22Rv1 (cell line): ENCODE measurements at regions not wholly inside any gene's neighbourhood (a gene's known extent, or its start where the extent isn't known, plus 50 kb on each side); places are given as distances from the start of the nearest gene placed in this dataset.

Source experiments
- H3K27ac ChIP-seq: fragments of 450-650 bp; 2 replicates; pipeline ENCODE4 v1.5.1; 2017
- CTCF ChIP-seq: fragments of 450-650 bp; IDR thresholded peaks from 2 replicates; pipeline ENCODE4 v1.5.1; 2017; ENCODE audit warnings: mild to moderate bottlenecking
- ZFX ChIP-seq: fragments of 450-650 bp; IDR thresholded peaks from 2 replicates; pipeline ENCODE4 v1.6.1; 2017; ENCODE audit warnings: antibody characterized with exemption, borderline replicate concordance

- TF ChIP-seq ZFX (no peak), CTCF (no peak)
Observed at GRCh38 chr5:111863801-111864200, 106.8 kb upstream of the NREP start.

DNA sequence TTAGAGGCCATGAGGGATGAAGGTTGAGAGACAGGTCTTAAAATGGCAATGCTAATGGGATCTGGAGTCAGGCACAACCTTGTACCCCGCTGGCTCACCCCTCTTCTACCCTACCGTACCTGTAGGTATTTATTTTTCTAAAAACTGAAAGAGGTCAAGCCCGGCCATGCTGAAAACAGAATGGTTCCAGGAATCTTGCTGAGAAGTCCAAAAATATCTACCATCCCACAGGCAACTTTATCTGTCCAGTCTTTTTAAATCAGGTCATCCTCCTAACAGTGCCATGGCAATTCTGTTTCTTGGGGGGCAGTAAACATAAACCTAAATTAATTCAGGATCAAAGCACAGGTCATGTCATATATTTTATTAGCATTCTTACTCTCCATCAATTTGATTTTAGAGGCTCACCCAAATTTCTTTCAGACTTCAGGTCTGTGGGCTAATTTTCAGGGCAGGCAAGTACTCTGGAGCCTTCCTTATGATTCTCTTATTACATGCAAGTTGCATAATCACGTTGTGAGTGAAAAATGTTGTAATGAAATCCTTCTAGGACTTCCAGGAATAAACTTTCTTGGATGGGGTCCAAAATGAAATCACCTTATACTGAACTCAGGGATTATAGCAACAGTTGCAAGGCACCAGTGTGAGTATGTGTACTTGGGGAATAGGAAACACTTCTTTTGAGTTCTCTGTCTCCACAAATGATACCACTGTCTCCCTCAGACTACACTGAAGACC is 102.7 kb upstream of the NREP start:
- no peak for TF ChIP-seq ZFX
- no peak for TF ChIP-seq CTCF
- H3K27ac ChIP-seq, result no peak overlapping the region

More at GRCh38 chr5:111863801-111864200, 106.8 kb upstream of the NREP start:
- no peak overlapping the region for H3K27ac ChIP-seq

DNA sequence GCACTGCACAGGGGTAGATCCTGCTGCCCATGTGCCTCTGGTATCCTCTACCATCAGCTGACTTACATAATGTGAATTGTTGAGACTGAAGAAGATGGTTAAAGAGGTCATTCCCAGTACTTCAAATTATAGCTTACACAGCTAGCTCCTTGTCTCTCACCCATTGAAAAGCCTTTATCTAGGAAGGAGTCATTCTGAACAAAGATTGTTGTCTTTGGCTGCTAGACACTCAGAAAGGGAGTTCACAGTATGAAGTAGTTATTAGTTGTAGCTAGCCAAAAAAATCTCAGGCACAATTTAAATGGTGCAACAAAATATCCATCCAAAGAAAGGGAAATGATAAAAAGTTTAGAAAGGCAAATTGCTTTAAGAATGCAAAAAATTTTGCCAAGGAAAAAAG is 102.0 kb upstream of the NREP start:
- TF ChIP-seq CTCF, result no peak
- TF ChIP-seq ZFX, result no peak
- no peak overlapping the region for H3K27ac ChIP-seq

- H3K27ac ChIP-seq, result no peak overlapping the region
- TF ChIP-seq ZFX (no peak), CTCF (no peak)
Observed at GRCh38 chr5:111857623-111858022, 100.6 kb upstream of the NREP start.

DNA sequence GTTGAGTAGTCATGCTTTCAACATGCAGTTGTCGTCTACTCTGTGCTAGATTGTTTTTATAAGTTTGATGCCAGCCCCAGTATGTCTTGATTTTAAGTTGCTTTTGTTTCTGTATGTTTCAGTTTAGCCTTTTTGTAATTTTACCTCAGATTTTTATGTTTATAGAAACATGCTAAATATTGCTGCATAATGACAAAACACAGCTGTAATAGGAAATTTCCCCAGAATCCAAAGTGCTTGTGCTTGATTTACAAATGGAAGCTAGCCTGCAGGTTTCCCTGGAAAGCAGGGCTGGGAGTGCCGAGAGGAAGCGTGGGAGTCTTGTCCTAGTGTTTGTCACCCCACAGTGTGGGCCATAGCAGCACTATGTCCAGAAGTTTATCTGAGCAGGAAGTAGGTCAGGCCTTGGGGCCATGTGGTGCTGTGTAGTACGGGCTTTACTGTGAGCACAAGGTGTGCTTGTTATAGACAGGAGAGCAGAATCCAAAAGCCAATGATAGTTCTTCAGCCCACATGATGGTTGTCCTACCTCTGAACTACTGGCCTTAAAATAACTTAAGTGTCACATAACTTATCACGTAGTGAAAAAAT is 100.0 kb upstream of the NREP start:
- TF ChIP-seq CTCF (no peak), ZFX (no peak)
- H3K27ac ChIP-seq, result no peak overlapping the region

DNA sequence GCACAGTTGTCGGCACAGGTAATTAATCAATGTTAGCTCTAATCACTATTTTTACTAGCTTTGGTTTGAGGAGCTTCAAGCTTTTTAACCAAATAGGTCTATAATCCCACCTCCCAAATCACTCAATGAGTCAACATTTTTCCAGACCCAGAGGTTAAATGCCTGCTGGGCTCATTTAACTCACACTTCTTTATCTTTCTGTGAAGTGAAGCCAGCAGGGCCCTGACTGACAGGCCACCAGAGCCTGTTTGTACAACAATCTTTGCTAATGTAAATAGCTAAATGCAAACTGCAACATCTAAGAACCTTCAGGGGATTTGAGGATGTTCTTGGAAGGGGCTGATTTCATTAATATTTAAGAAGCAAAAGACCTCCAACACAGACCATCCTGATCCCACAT is 98.4 kb upstream of the NREP start:
- TF ChIP-seq ZFX, result no peak
- no peak for TF ChIP-seq CTCF
- no peak overlapping the region for H3K27ac ChIP-seq

GRCh38 chr5:111854186-111854585 is 97.2 kb upstream of the NREP start:
- no peak overlapping the region for H3K27ac ChIP-seq
- no peak for TF ChIP-seq ZFX
- TF ChIP-seq CTCF, result no peak
